ENCODE measurements at regions not wholly inside any gene's neighbourhood (a gene's known extent, or its start where the extent isn't known, plus 50 kb on each side); places are given as distances from the start of the nearest gene placed in this dataset.

GRCh38 chr13:106651442-106651841 is 83.5 kb upstream of the ARGLU1 start:
- TF ChIP-seq CTCF (IDR thresholded peaks at IDR 0.05; ENCODE audit: poor library complexity): no peak
- no peak for TF ChIP-seq EZH2phosphoT487 (IDR thresholded peaks at IDR 0.05; ENCODE audit: low read depth, severe bottlenecking, unreplicated experiment)

Measured in hepatocyte (in vitro differentiated cells).